ENCODE measurements at regions not wholly inside any gene's neighbourhood (a gene's known extent, or its start where the extent isn't known, plus 50 kb on each side); places are given as distances from the start of the nearest gene placed in this dataset.
A peak's percentile ranks its signal among the peaks of the same experiment; 100 is the strongest.
"Not testable (repeated sequence)": the region's sequence is repeated elsewhere in the genome, so short reads cannot be mapped to it uniquely, and the experiment has no call there.

GRCh38 chr4:110359076-110359475, 116.9 kb upstream of the ENPEP start:
- DNase-seq, result no peak

- no peak for DNase-seq
Measured at GRCh38 chr4:110357521-110357920, 118.4 kb upstream of the ENPEP start.

GRCh38 chr4:110354460-110354859, 121.5 kb upstream of the ENPEP start:
- no peak for DNase-seq

- no peak for DNase-seq
Measured at GRCh38 chr4:110352670-110353442, 123.1 kb upstream of the ENPEP start.

- no peak for DNase-seq
Measured at GRCh38 chr4:110348711-110349383, 127.1 kb upstream of the ENPEP start.

- DNase-seq, result peak; percentile 13
Measured at GRCh38 chr4:110347805-110348204, 128.2 kb upstream of the ENPEP start.

- DNase-seq, result peak; percentile 59
Measured at GRCh38 chr4:110344165-110344564, 131.8 kb upstream of the ENPEP start.

- DNase-seq, result no peak
Measured at GRCh38 chr4:110343534-110343933, 132.4 kb upstream of the ENPEP start.

- not testable (repeated sequence) for DNase-seq
Measured at GRCh38 chr4:110341118-110341517, 134.8 kb upstream of the ENPEP start.

GRCh38 chr4:110335399-110335798, 137.0 kb upstream of the ELOVL6 start:
- DNase-seq, result no peak

- DNase-seq, result no peak
Measured at GRCh38 chr4:110332483-110332882, 134.1 kb upstream of the ELOVL6 start.

GRCh38 chr4:110326426-110326825, 128.0 kb upstream of the ELOVL6 start:
- DNase-seq, result not testable (repeated sequence)

- DNase-seq, result peak; percentile 65
Measured at GRCh38 chr4:110310795-110311194, 112.4 kb upstream of the ELOVL6 start.

- DNase-seq, result peak; percentile 9
Measured at GRCh38 chr4:110309675-110310074, 111.3 kb upstream of the ELOVL6 start.

- no peak for DNase-seq
Measured at GRCh38 chr4:110306303-110306702, 107.9 kb upstream of the ELOVL6 start.

GRCh38 chr4:110305455-110305854, 107.0 kb upstream of the ELOVL6 start:
- no peak for DNase-seq

GRCh38 chr4:110296892-110297291, 98.5 kb upstream of the ELOVL6 start:
- no peak for DNase-seq

- DNase-seq, result no peak
Measured at GRCh38 chr4:110294165-110294564, 95.8 kb upstream of the ELOVL6 start.

GRCh38 chr4:110292994-110293744, 94.8 kb upstream of the ELOVL6 start:
- no peak for DNase-seq

- DNase-seq, result no peak
Measured at GRCh38 chr4:110290511-110290910, 92.1 kb upstream of the ELOVL6 start.

GRCh38 chr4:110289601-110290100, 91.2 kb upstream of the ELOVL6 start:
- DNase-seq, result no peak

- no peak for DNase-seq
Measured at GRCh38 chr4:110287130-110287529, 88.7 kb upstream of the ELOVL6 start.

GRCh38 chr4:110278127-110278526, 79.7 kb upstream of the ELOVL6 start:
- DNase-seq, result no peak

GRCh38 chr4:110275871-110276270, 77.5 kb upstream of the ELOVL6 start:
- no peak for DNase-seq

Measured in hematopoietic multipotent progenitor cell treated with erythropoietin and hydrocortisone succinate and interleukin-3 and kit ligand, for 4 days (in vitro differentiated cells).